WTC11 (cell line): ENCODE measurements at regions not wholly inside any gene's neighbourhood (a gene's known extent, or its start where the extent isn't known, plus 50 kb on each side); places are given as distances from the start of the nearest gene placed in this dataset.

ENCODE experiments used
- CREB1 ChIP-seq: sonication (generic); formaldehyde crosslinking; IDR thresholded peaks from 2 replicates; pipeline ENCODE4 v1.8.0; 2023; ENCODE audit warnings: mild to moderate bottlenecking, missing genetic modification reagents
- CREM ChIP-seq: sonication (generic); formaldehyde crosslinking; IDR thresholded peaks from 2 replicates; pipeline ENCODE4 v1.8.1; 2022; ENCODE audit warnings: mild to moderate bottlenecking, missing genetic modification reagents, moderate library complexity
- CTCF ChIP-seq: fragments of 200-600 bp; IDR thresholded peaks from 2 replicates; pipeline ENCODE4 v1.8.0; 2022; ENCODE audit warnings: antibody characterized with exemption
- JUN ChIP-seq: sonication (generic); formaldehyde crosslinking; IDR thresholded peaks from 2 replicates; pipeline ENCODE4 v1.8.0; 2023; ENCODE audit warnings: mild to moderate bottlenecking, missing genetic modification reagents
- TF ChIP-seq, protein P1 (sequence below): sonication (generic); formaldehyde crosslinking; IDR thresholded peaks from 2 replicates; pipeline ENCODE4 v1.8.1; 2023; ENCODE audit warnings: mild to moderate bottlenecking, missing genetic modification reagents, moderate library complexity

DNA sequence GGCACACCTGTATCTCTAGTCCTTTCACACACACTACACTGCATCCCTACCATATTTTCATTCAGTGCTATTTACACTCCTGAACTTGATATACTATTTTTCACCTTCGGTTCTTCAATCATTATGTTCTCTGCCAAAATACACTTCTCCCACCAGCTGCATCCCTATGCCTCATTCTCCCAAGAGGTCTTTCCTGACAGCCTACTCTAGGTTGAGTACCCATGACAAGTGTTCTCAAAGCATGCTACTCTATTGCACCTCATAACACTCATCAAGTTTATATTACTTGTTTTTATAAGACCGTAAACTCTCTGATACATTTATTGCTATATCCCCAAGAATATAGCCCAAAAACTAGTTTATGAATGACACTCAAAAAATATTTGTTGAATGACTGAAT lies 549.5 kb downstream of the PYDC2 start:
- TF ChIP-seq CREM (CRISPR knock-in tag): no peak
- TF ChIP-seq CTCF: no peak
- TF ChIP-seq, protein P1, sequence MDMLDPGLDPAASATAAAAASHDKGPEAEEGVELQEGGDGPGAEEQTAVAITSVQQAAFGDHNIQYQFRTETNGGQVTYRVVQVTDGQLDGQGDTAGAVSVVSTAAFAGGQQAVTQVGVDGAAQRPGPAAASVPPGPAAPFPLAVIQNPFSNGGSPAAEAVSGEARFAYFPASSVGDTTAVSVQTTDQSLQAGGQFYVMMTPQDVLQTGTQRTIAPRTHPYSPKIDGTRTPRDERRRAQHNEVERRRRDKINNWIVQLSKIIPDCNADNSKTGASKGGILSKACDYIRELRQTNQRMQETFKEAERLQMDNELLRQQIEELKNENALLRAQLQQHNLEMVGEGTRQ (CRISPR knock-in tag): no peak
- no peak for TF ChIP-seq JUN (CRISPR knock-in tag)
- no peak for TF ChIP-seq CREB1 (CRISPR knock-in tag)
